Osteocyte (in vitro differentiated cells): ENCODE measurements at regions not wholly inside any gene's neighbourhood (a gene's known extent, or its start where the extent isn't known, plus 50 kb on each side); places are given as distances from the start of the nearest gene placed in this dataset.

Experiments
- DNase-seq: peaks from one replicate; pipeline ENCODE4 v3.0.0; 2021; ENCODE audit warnings: mixed read lengths; ENCODE audit not compliant: unreplicated experiment; ENCODE audit errors: extremely low spot score
- H3K27ac Mint-ChIP-seq: one replicate; pipeline ENCODE4 v1.8.0; 2021; ENCODE audit warnings: mild to moderate bottlenecking, mixed read lengths; ENCODE audit not compliant: unreplicated experiment
- H3K27me3 Mint-ChIP-seq: one replicate; pipeline ENCODE4 v1.8.0; 2021; ENCODE audit warnings: mixed read lengths; ENCODE audit not compliant: unreplicated experiment
- H3K36me3 Mint-ChIP-seq: one replicate; pipeline ENCODE4 v1.8.0; 2021; ENCODE audit warnings: mixed read lengths; ENCODE audit not compliant: unreplicated experiment
- H3K4me1 Mint-ChIP-seq: one replicate; pipeline ENCODE4 v1.8.0; 2021; ENCODE audit warnings: mixed read lengths; ENCODE audit not compliant: unreplicated experiment
- H3K4me3 Mint-ChIP-seq: one replicate; pipeline ENCODE4 v1.8.0; 2021; ENCODE audit warnings: mild to moderate bottlenecking, moderate library complexity, mixed read lengths; ENCODE audit not compliant: unreplicated experiment
- H3K9me3 Mint-ChIP-seq: one replicate; pipeline ENCODE4 v1.8.0; 2021; ENCODE audit warnings: mixed read lengths; ENCODE audit not compliant: unreplicated experiment
- CTCF ChIP-seq: fragments of 200-600 bp; sonication (generic); IDR thresholded peaks from 2 replicates; pipeline ENCODE4 v1.5.0; 2021; ENCODE audit warnings: antibody characterized with exemption, mild to moderate bottlenecking, moderate library complexity

DNA sequence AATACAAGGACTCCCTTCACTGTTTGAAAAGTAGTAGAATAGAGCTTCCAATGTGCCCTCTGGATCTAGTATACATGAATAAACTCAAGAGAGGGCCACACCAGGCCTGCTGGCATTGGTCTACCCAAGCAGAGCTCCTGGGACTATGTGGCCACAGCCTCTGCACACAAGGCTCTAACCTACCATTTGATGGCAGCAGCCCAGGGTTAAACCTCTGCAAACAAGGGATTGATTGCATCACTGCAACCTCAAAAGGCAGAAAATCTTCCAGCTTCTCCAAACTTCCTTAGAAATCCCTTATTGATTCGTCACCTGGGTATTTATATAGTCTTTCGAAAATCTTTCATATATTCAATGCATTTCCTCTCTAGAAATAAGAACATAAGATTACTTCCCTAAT is 147.6 kb upstream of the SETBP1 start:
- no peaks in the 10 kb centered on the region for H3K36me3 Mint-ChIP-seq
- H3K4me3 Mint-ChIP-seq = no peak overlapping the region
- H3K27ac Mint-ChIP-seq = no peak overlapping the region
- no peak for TF ChIP-seq CTCF
- no peak for DNase-seq
- H3K27me3 Mint-ChIP-seq = no peaks in the 10 kb centered on the region
- peaks cover 7% of the 10 kb centered on the region for H3K9me3 Mint-ChIP-seq
- H3K4me1 Mint-ChIP-seq = peaks cover 32% of the 10 kb centered on the region

DNA sequence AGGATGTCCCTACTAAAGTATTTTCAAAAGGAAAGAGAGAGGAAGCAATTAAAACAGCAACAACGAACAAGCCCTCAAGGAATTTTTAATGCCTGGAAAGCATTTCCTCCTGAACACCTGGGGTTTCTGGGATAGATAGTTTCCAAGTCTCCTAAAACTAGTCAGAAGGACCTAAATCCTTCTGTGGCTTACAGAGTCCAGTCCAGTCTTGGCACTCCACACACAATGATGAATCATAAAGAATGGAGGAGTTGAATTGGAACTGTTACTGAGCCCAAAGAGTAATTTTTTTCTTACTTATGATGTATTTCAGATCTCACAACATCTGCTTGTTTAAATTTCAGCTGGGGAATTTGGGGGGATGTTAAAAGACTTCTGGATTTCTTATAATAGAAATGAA is 144.6 kb upstream of the SETBP1 start:
- Mint-ChIP-seq H3K9me3 (peaks cover 7% of the 10 kb centered on the region), H3K27me3 (no peaks in the 10 kb centered on the region), H3K4me1 (peaks cover 49% of the 10 kb centered on the region), H3K27ac (peak overlapping the region; percentile 5), H3K4me3 (no peak overlapping the region), H3K36me3 (no peaks in the 10 kb centered on the region)
- no peak for DNase-seq
- TF ChIP-seq CTCF = no peak

DNA sequence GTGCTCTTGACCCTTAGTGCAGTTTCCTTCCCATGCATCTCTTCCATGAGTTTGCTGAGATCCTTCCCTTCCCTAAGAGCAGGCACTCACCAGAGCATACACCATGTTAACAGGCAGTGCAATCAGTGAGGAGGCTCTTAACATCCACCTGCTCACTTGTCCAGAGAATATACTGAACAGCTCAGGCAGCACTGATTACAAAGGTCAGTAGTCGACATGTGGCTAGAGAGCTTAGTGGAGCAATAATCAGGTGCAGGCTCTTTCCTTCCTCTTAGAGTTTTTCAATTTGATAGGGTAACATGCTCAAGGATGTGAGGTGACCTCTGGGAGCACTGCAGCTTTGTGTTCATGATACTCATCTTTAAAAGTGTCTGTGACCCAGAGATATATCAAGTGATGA is 144.1 kb upstream of the SETBP1 start:
- Mint-ChIP-seq H3K36me3 (no peaks in the 10 kb centered on the region), H3K4me3 (no peak overlapping the region), H3K27ac (peak overlapping the region; percentile 83), H3K27me3 (no peaks in the 10 kb centered on the region), H3K4me1 (peaks cover 55% of the 10 kb centered on the region), H3K9me3 (peaks cover 7% of the 10 kb centered on the region)
- no peak for TF ChIP-seq CTCF
- no peak for DNase-seq

- peak; percentile 92 for DNase-seq
- TF ChIP-seq CTCF = no peak
- H3K36me3 Mint-ChIP-seq = no peaks in the 10 kb centered on the region
- H3K4me1 Mint-ChIP-seq = peaks cover 58% of the 10 kb centered on the region
- peak overlapping the region; percentile 83 for H3K27ac Mint-ChIP-seq
- peak overlapping the region; percentile 14 for H3K4me3 Mint-ChIP-seq
- H3K9me3 Mint-ChIP-seq = peaks cover 7% of the 10 kb centered on the region
- H3K27me3 Mint-ChIP-seq = no peaks in the 10 kb centered on the region
These were observed 143.2 kb upstream of the SETBP1 start for GRCh38 chr18:44537526-44537925.

GRCh38 chr18:44539926-44540325 is 140.8 kb upstream of the SETBP1 start:
- no peak overlapping the region for H3K4me3 Mint-ChIP-seq
- no peak overlapping the region for H3K27ac Mint-ChIP-seq
- peaks cover 56% of the 10 kb centered on the region for H3K4me1 Mint-ChIP-seq
- no peaks in the 10 kb centered on the region for H3K9me3 Mint-ChIP-seq
- H3K36me3 Mint-ChIP-seq = no peaks in the 10 kb centered on the region
- H3K27me3 Mint-ChIP-seq = no peaks in the 10 kb centered on the region
- no peak for TF ChIP-seq CTCF
- DNase-seq = no peak
